ENCODE measurements at regions not wholly inside any gene's neighbourhood (a gene's known extent, or its start where the extent isn't known, plus 50 kb on each side); places are given as distances from the start of the nearest gene placed in this dataset.
"Not testable (repeated sequence)": the region's sequence is repeated elsewhere in the genome, so short reads cannot be mapped to it uniquely, and the experiment has no call there.

GRCh38 chr4:54840430-54840829 is 182.7 kb downstream of the KIT start:
- H3K27ac ChIP-seq = no peak overlapping the region
- ATAC-seq (no peak), DNase-seq (no peak), FAIRE-seq (no peak)
- H3K4me3 ChIP-seq = no peak overlapping the region
- no peaks in the 10 kb centered on the region for H3K4me1 ChIP-seq
- intact Hi-C loops (cut with DNase I) = no loop called here
- TF ChIP-seq, protein P1, sequence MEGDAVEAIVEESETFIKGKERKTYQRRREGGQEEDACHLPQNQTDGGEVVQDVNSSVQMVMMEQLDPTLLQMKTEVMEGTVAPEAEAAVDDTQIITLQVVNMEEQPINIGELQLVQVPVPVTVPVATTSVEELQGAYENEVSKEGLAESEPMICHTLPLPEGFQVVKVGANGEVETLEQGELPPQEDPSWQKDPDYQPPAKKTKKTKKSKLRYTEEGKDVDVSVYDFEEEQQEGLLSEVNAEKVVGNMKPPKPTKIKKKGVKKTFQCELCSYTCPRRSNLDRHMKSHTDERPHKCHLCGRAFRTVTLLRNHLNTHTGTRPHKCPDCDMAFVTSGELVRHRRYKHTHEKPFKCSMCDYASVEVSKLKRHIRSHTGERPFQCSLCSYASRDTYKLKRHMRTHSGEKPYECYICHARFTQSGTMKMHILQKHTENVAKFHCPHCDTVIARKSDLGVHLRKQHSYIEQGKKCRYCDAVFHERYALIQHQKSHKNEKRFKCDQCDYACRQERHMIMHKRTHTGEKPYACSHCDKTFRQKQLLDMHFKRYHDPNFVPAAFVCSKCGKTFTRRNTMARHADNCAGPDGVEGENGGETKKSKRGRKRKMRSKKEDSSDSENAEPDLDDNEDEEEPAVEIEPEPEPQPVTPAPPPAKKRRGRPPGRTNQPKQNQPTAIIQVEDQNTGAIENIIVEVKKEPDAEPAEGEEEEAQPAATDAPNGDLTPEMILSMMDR (IDR thresholded peaks at IDR 0.05) = no peak
- no peaks in the 10 kb centered on the region for H3K9me3 ChIP-seq
- WGBS, 2 donors = 32 to 49% methylated on average over 2 of the region's 2 CpGs
- H3K27me3 ChIP-seq = no peaks in the 10 kb centered on the region
- no peaks in the 10 kb centered on the region for H3K36me3 ChIP-seq

GRCh38 chr4:54838301-54838700 is 180.5 kb downstream of the KIT start:
- Histone ChIP-seq H3K27ac (no peak overlapping the region), H3K36me3 (no peaks in the 10 kb centered on the region), H3K9me3 (no peaks in the 10 kb centered on the region), H3K4me3 (no peak overlapping the region), H3K27me3 (no peaks in the 10 kb centered on the region), H3K4me1 (no peaks in the 10 kb centered on the region)
- DNase-seq = no peak
- no peak for ATAC-seq
- intact Hi-C loops (cut with DNase I) = no loop called here
- no peak for FAIRE-seq
- TF ChIP-seq, protein P1 (IDR thresholded peaks at IDR 0.05) = no peak
- whole genome bisulfite sequencing, 2 donors = 84 to 86% methylated on average over 2 of the region's 2 CpGs

DNA sequence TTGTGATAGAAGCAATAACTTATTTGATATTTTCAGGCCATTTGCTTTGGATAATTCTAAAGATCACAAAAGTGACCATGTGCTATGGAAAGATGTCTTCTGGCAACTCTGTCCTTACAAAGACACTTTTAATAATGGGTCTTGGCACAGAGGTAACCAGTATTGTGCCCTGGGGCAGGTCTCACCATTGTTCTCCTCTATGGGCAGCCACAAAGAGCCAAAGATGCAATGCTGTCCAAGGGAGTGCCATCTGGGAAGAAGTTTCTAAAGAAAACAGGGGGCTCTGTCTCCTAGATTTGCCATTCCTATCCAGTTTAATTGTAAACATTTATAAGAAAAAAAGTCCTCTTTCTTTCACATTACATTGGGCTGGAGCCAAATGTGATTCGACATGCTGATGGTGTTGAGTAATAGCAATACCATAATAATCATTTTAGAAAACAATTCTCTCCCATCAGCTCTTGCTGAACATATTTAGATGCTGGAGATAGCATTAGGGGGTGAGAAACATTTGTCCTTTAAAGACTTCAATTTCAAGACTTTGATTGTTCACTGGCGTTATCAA is 179.9 kb downstream of the KIT start:
- FAIRE-seq = no peak
- no peaks in the 10 kb centered on the region for H3K9me3 ChIP-seq
- DNase-seq = no peak
- H3K4me1 ChIP-seq = no peaks in the 10 kb centered on the region
- 33 to 38% methylated on average over 2 of the region's 2 CpGs for WGBS, 2 donors
- TF ChIP-seq, protein P1 (IDR thresholded peaks at IDR 0.05) = no peak
- intact Hi-C loops (cut with DNase I) = no loop called here
- no peak overlapping the region for H3K27ac ChIP-seq
- no peaks in the 10 kb centered on the region for H3K27me3 ChIP-seq
- no peak overlapping the region for H3K4me3 ChIP-seq
- H3K36me3 ChIP-seq = no peaks in the 10 kb centered on the region
- ATAC-seq = no peak

- H3K27me3 ChIP-seq; intact Hi-C loops (cut with DNase I); FAIRE-seq; DNase-seq; H3K27ac ChIP-seq; ATAC-seq; H3K36me3 ChIP-seq; H3K4me3 ChIP-seq; H3K9me3 ChIP-seq; H3K4me1 ChIP-seq: not testable (repeated sequence)
- WGBS, 2 donors = 52 to 65% methylated on average over 4 of the region's 4 CpGs
These were observed 170.6 kb downstream of the KIT start for GRCh38 chr4:54828361-54828760.

- WGBS, 2 donors = 64 to 69% methylated on average over 1 of the region's 1 CpG
- no peak overlapping the region for H3K4me3 ChIP-seq
- no peak overlapping the region for H3K27ac ChIP-seq
- no peaks in the 10 kb centered on the region for H3K27me3 ChIP-seq
- intact Hi-C loops (cut with DNase I) = no loop called here
- no peak for DNase-seq
- no peak for ATAC-seq
- H3K4me1 ChIP-seq = no peaks in the 10 kb centered on the region
- H3K36me3 ChIP-seq = no peaks in the 10 kb centered on the region
- H3K9me3 ChIP-seq = no peaks in the 10 kb centered on the region
- FAIRE-seq = no peak
- TF ChIP-seq, protein P1 (IDR thresholded peaks at IDR 0.05) = no peak
These were observed 165.9 kb downstream of the KIT start for GRCh38 chr4:54823616-54824015.

Measured in pancreas (tissue), 10 donors.